Epithelial cell of proximal tubule (primary cell): ENCODE measurements at regions not wholly inside any gene's neighbourhood (a gene's known extent, or its start where the extent isn't known, plus 50 kb on each side); places are given as distances from the start of the nearest gene placed in this dataset.
"Not testable (repeated sequence)": the region's sequence is repeated elsewhere in the genome, so short reads cannot be mapped to it uniquely, and the experiment has no call there.

Experiments
- DNase-seq: peaks from one replicate; pipeline ENCODE4 v3.0.0-alpha.2; 2011; ENCODE audit warnings: low read depth
- H3K4me3 ChIP-seq: 2 replicates; pipeline ENCODE4 v1.5.1; 2011; ENCODE audit warnings: low read depth, mild to moderate bottlenecking, low read length
- TF ChIP-seq, protein P1 (sequence below): conservative IDR thresholded peaks from 2 replicates; pipeline ENCODE4 v1.5.1; 2012; ENCODE audit warnings: low read depth, mild to moderate bottlenecking, low read length

- DNase-seq = no peak
- TF ChIP-seq, protein P1, sequence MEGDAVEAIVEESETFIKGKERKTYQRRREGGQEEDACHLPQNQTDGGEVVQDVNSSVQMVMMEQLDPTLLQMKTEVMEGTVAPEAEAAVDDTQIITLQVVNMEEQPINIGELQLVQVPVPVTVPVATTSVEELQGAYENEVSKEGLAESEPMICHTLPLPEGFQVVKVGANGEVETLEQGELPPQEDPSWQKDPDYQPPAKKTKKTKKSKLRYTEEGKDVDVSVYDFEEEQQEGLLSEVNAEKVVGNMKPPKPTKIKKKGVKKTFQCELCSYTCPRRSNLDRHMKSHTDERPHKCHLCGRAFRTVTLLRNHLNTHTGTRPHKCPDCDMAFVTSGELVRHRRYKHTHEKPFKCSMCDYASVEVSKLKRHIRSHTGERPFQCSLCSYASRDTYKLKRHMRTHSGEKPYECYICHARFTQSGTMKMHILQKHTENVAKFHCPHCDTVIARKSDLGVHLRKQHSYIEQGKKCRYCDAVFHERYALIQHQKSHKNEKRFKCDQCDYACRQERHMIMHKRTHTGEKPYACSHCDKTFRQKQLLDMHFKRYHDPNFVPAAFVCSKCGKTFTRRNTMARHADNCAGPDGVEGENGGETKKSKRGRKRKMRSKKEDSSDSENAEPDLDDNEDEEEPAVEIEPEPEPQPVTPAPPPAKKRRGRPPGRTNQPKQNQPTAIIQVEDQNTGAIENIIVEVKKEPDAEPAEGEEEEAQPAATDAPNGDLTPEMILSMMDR = no peak
- H3K4me3 ChIP-seq = no peak overlapping the region
Observed at GRCh38 chr10:44279426-44280126, 105.3 kb downstream of the CXCL12 start.

DNA sequence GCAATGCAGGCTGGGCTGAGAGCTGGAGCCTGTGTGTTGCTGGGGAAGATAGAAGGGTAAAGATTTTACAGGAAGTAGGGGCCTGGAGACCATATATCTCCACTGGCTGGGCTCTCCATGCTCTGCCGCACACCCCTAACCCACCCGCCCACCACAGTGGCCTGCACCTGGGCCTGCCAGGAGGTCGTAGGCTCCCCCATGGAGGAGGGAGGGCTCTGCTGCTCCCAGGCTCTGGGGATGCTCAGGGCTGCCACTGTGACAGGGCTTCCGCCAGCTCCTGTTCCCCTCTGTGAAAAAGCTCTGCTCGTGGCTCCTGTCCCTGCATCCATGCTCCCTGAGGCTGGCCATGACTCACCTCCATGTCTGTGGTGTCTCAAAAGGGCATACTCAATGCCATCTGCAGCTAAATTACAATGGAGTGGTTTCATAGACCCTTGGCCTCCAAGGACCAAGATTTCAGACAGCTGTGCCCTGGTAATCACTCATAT, 106.0 kb downstream of the CXCL12 start:
- H3K4me3 ChIP-seq = no peak overlapping the region
- DNase-seq = no peak
- TF ChIP-seq, protein P1 = no peak

- not testable (repeated sequence) for H3K4me3 ChIP-seq, DNase-seq
Observed at GRCh38 chr10:44268435-44268948, 116.4 kb downstream of the CXCL12 start.

- no peak for DNase-seq
- H3K4me3 ChIP-seq = no peak overlapping the region
- TF ChIP-seq, protein P1 = no peak
Observed at GRCh38 chr10:44267007-44267406, 117.9 kb downstream of the CXCL12 start.

- H3K4me3 ChIP-seq = no peak overlapping the region
- no peak for DNase-seq
- TF ChIP-seq, protein P1 = no peak
Observed at GRCh38 chr10:44264244-44264643, 120.7 kb downstream of the CXCL12 start.

GRCh38 chr10:44263771-44264170, 121.1 kb downstream of the CXCL12 start:
- DNase-seq = no peak
- H3K4me3 ChIP-seq = no peak overlapping the region
- TF ChIP-seq, protein P1 = no peak

DNA sequence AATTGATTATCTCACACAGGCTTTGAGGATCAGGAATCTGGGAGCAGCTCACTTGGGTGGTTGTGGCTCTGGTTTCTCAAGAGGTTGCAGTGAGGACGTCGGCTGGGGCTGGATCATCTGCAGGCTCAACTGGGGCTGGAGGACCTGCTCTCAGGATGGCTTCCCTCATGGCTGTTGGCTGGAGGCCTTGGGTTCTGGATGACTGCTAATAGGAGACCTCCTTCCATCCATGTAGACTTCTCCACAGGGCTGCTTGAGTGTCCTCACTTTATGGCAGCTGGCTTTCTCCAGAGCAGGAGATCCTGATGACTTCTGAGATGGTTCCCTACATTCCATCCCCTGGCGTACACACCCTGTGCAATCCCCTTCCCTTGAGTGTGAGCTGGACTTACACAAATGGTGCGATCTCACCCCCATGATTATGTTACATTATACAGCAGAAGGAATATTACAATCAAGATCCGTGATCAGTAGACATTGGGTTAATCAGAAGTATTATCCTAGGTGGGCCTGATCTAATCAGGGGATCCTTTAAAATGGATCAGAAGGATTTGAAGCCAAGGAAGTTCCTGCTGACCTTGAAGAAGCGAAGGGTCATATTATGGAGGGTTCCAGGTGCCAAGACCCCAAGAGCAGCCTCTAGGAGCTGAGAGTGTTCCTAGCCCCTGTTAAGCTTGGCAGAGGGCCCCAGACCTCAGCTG, 122.2 kb downstream of the CXCL12 start:
- TF ChIP-seq, protein P1 = no peak
- H3K4me3 ChIP-seq = no peak overlapping the region
- no peak for DNase-seq
